ENCODE measurements at regions not wholly inside any gene's neighbourhood (a gene's known extent, or its start where the extent isn't known, plus 50 kb on each side); places are given as distances from the start of the nearest gene placed in this dataset.

GRCh38 chr4:24666816-24667477, 82.6 kb upstream of the DHX15 start:
- Histone ChIP-seq H3K4me1 (ENCODE audit: control insufficient read depth, extremely low read depth, insufficient read depth, low read length) (no peaks in the 10 kb centered on the region), H3K27me3 (ENCODE audit: control insufficient read depth in 2 of 2, insufficient read depth in 2 of 2, low read length in 2 of 2) (peaks cover 0 to 2% of the 10 kb centered on the region in 2 experiments), H3K79me2 (ENCODE audit: control insufficient read depth, insufficient read depth, low read length) (no peaks in the 10 kb centered on the region), H3K27ac (ENCODE audit: insufficient read depth, low read depth, low read length) (no peak overlapping the region), H3K4me2 (ENCODE audit: insufficient read depth, low read length) (no peak overlapping the region), H3K36me3 (ENCODE audit: control insufficient read depth in 2 of 2, extremely low read depth in 1 of 2, insufficient read depth in 2 of 2, low read length in 2 of 2) (no peaks in the 10 kb centered on the region), H3K4me3 (replicated peaks in 1 of 3; ENCODE audit: insufficient read depth in 1 of 3, low read depth in 1 of 3, low read length in 3 of 3) (no peak overlapping the region), H2AFZ (ENCODE audit: low read depth, low read length) (no peak overlapping the region), H4K20me1 (replicated peaks; ENCODE audit: control insufficient read depth, extremely low read depth, insufficient read depth, low read length) (no peaks in the 10 kb centered on the region), H3K9ac (replicated peaks; ENCODE audit: extremely low read depth, insufficient read depth, low read length) (no peak overlapping the region), H3K9me3 (replicated peaks; ENCODE audit: control insufficient read depth, insufficient read depth, low read length) (no peaks in the 10 kb centered on the region), H3K9me1 (replicated peaks; ENCODE audit: control insufficient read depth, extremely low read depth, insufficient read depth, low read length) (no peaks in the 10 kb centered on the region)
- DNase-seq (ENCODE audit: low read depth, low spot score), result no peak
- intact Hi-C loops (cut with micrococcal nuclease), result no loop called here
- FAIRE-seq, result no peak
- no TSS peak for BruUV-seq (replicated peaks)
- ChIA-PET CTCF (no interaction called here), POLR2A (no interaction called here)
- dilution Hi-C loops (cut with MboI; ENCODE audit: extremely low pct_ligation_motif_present, low sequenced_read_pairs), result no loop called here
- TF ChIP-seq EZH2 (IDR thresholded peaks at IDR 0.05; ENCODE audit: borderline replicate concordance, low read depth, low read length, severe bottlenecking) (no peak), POLR2A (IDR thresholded peaks at IDR 0.05; ENCODE audit: low read depth, low read length) (no peak), CTCF (IDR thresholded peaks at IDR 0.05; ENCODE audit: extremely low read depth in 1 of 2, insufficient read depth in 1 of 2, low read depth in 1 of 2, low read length in 2 of 2) (no peak), GATA2 (IDR thresholded peaks at IDR 0.05; ENCODE audit: insufficient read depth, insufficient read length, low read depth, low read length) (no peak), JUN (IDR thresholded peaks at IDR 0.05; ENCODE audit: borderline replicate concordance, insufficient read depth, insufficient read length, low read depth) (no peak), FOS (IDR thresholded peaks at IDR 0.05; ENCODE audit: borderline replicate concordance, insufficient read depth, low read length) (no peak), POLR2AphosphoS5 (IDR thresholded peaks at IDR 0.05; ENCODE audit: insufficient read depth, low read depth, low read length) (no peak)

Data from endothelial cell of umbilical vein (primary cell).